HG02798 (cell line): ENCODE measurements at regions not wholly inside any gene's neighbourhood (a gene's known extent, or its start where the extent isn't known, plus 50 kb on each side); places are given as distances from the start of the nearest gene placed in this dataset.
"Not testable (repeated sequence)": the region's sequence is repeated elsewhere in the genome, so short reads cannot be mapped to it uniquely, and the experiment has no call there.

Experiments used
- ATAC-seq: cut with Tn5 transposase; IDR thresholded peaks from one replicate; pipeline ENCODE4 v1.9.1; 2021; ENCODE audit warnings: mild to moderate bottlenecking; ENCODE audit not compliant: unreplicated experiment, poor library complexity

- ATAC-seq, result not testable (repeated sequence)
These were observed 679.0 kb downstream of the SPATA31A6 start for GRCh38 chr9:42862465-42862864.
